ENCODE measurements at regions not wholly inside any gene's neighbourhood (a gene's known extent, or its start where the extent isn't known, plus 50 kb on each side); places are given as distances from the start of the nearest gene placed in this dataset.

GRCh38 chr4:133593764-133594163 lies 444.7 kb downstream of the PCDH10 start:
- no peaks in the 10 kb centered on the region for H3K27me3 ChIP-seq (ENCODE audit: insufficient read depth, low read length)
- H2BK5ac ChIP-seq (ENCODE audit: insufficient read length, low read length) = no peak overlapping the region
- no peak overlapping the region for H4K91ac ChIP-seq (ENCODE audit: insufficient read length, low read depth, low read length)
- no peaks in the 10 kb centered on the region for H4K20me1 ChIP-seq (ENCODE audit: control insufficient read depth, insufficient read depth, insufficient read length)
- peaks cover 0 to 21% (median 9%) of the 10 kb centered on the region in 3 experiments; a peak in 6 of 7 replicates for H3K36me3 Mint-ChIP-seq (ENCODE audit: insufficient read depth in 1 of 3, low read depth in 3 of 3)
- no peak for DNase-seq
- no peak overlapping the region for H3K4me2 ChIP-seq (ENCODE audit: insufficient read depth, insufficient read length, low read length)
- peak overlapping the region in 1 of 2 experiments; percentile 27; a peak in 2 of 5 replicates for H3K4me3 Mint-ChIP-seq
- H3K4me1 Mint-ChIP-seq = peaks cover 44 to 53% of the 10 kb centered on the region in 2 experiments
- no peak overlapping the region for H2AK5ac ChIP-seq (ENCODE audit: insufficient read length, low read length)
- no peak overlapping the region for H3K27ac ChIP-seq (ENCODE audit: insufficient read length, low read depth, low read length)
- no peak overlapping the region for H2BK20ac ChIP-seq (ENCODE audit: low read depth, low read length, poor library complexity, severe bottlenecking)
- TF ChIP-seq CTCF (conservative IDR thresholded peaks at IDR 0.05) = no peak
- no peak overlapping the region for H3K4ac ChIP-seq (ENCODE audit: low read depth, low read length)
- no peak overlapping the region for H3K9ac ChIP-seq (ENCODE audit: extremely low read depth, insufficient read length, low read length)
- H4K5ac ChIP-seq (ENCODE audit: insufficient read length, low read depth, low read length) = no peak overlapping the region
- no peak overlapping the region for H2AFZ ChIP-seq (ENCODE audit: low read length)
- H3T11ph ChIP-seq (ENCODE audit: low read length) = no peak overlapping the region
- peaks cover 5% of the 10 kb centered on the region; the same call in 1 of the 2 replicates for H3K4me1 ChIP-seq (ENCODE audit: insufficient read depth, low read length)
- peak overlapping the region; percentile 46 to 99 (median 49); a peak in 6 of 7 replicates for H3K27ac Mint-ChIP-seq
- H3K79me1 ChIP-seq (ENCODE audit: insufficient read depth, low read depth, low read length, poor library complexity, severe bottlenecking) = no peaks in the 10 kb centered on the region
- peaks cover 0 to 2% of the 10 kb centered on the region in 2 experiments; a peak in 1 of 5 replicates for H3K9me3 Mint-ChIP-seq
- no peak overlapping the region for H4K8ac ChIP-seq (replicated peaks; ENCODE audit: insufficient read length, low read depth, low read length)
- H3K56ac ChIP-seq (ENCODE audit: insufficient read length, low read depth, low read length) = no peak overlapping the region
- no peak overlapping the region for H3K23ac ChIP-seq (ENCODE audit: insufficient read length, low read depth, low read length)
- H3K14ac ChIP-seq (ENCODE audit: insufficient read depth, low read length) = no peak overlapping the region
- H2BK120ac ChIP-seq (ENCODE audit: low read depth, low read length, poor library complexity, severe bottlenecking) = no peak overlapping the region
- no peak overlapping the region for H2BK15ac ChIP-seq (ENCODE audit: low read depth, low read length)
- H3K27me3 Mint-ChIP-seq (ENCODE audit: low read depth) = no peaks in the 10 kb centered on the region; the same call in 1 of the 2 replicates
- no peaks in the 10 kb centered on the region for H3K79me2 ChIP-seq (ENCODE audit: insufficient read depth, low read length)
- no peak overlapping the region for H3K18ac ChIP-seq (ENCODE audit: insufficient read length, low read depth, low read length)
- no peak overlapping the region for H2BK12ac ChIP-seq (ENCODE audit: insufficient read length, low read depth, low read length)
- H3K23me2 ChIP-seq (ENCODE audit: insufficient read length, low read depth, low read length, poor library complexity, severe bottlenecking) = no peaks in the 10 kb centered on the region
- H3K9me3 ChIP-seq (ENCODE audit: control insufficient read depth, low read depth, low read length) = no peaks in the 10 kb centered on the region

Measured in H9 (cell line).